Astrocyte (in vitro differentiated cells and primary cell): ENCODE measurements at regions not wholly inside any gene's neighbourhood (a gene's known extent, or its start where the extent isn't known, plus 50 kb on each side); places are given as distances from the start of the nearest gene placed in this dataset.

Source experiments
- EZH2 ChIP-seq: IDR thresholded peaks from 2 replicates; pipeline ENCODE4 v1.6.1; 2012; ENCODE audit warnings: mild to moderate bottlenecking, low read length, inconsistent platforms; ENCODE audit not compliant: insufficient read depth
- TF ChIP-seq, protein P1 (sequence below): IDR thresholded peaks from 2 replicates; pipeline ENCODE4 v1.5.1; 2011; ENCODE audit warnings: low read depth, mild to moderate bottlenecking, inconsistent platforms, low read length, moderate library complexity; ENCODE audit not compliant: insufficient read depth

DNA sequence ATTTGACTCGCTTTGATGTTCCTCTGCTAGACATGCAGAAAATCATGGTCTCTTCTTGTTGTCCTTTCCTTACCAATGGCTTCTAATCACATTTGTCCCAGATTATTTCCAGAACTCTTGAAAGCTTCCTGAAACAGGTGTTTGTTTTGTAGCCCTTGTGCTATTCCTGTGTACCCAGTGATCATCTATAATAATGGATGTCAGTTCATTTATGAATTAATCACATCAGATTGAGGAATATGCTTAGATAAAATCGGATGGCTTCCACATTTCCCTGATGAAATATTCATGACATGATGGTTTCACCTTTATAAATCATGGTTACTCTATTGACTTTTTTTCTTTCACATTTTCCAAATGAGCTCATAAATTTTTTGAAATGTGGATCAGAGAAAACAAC lies 359.0 kb upstream of the DMAC1 start:
- TF ChIP-seq, protein P1, sequence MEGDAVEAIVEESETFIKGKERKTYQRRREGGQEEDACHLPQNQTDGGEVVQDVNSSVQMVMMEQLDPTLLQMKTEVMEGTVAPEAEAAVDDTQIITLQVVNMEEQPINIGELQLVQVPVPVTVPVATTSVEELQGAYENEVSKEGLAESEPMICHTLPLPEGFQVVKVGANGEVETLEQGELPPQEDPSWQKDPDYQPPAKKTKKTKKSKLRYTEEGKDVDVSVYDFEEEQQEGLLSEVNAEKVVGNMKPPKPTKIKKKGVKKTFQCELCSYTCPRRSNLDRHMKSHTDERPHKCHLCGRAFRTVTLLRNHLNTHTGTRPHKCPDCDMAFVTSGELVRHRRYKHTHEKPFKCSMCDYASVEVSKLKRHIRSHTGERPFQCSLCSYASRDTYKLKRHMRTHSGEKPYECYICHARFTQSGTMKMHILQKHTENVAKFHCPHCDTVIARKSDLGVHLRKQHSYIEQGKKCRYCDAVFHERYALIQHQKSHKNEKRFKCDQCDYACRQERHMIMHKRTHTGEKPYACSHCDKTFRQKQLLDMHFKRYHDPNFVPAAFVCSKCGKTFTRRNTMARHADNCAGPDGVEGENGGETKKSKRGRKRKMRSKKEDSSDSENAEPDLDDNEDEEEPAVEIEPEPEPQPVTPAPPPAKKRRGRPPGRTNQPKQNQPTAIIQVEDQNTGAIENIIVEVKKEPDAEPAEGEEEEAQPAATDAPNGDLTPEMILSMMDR, result no peak
- no peak for TF ChIP-seq EZH2
